GM19397 (cell line): ENCODE measurements at regions not wholly inside any gene's neighbourhood (a gene's known extent, or its start where the extent isn't known, plus 50 kb on each side); places are given as distances from the start of the nearest gene placed in this dataset.

Experiments
- ATAC-seq: cut with Tn5 transposase; IDR thresholded peaks from one replicate; pipeline ENCODE4 v1.9.1; 2021; ENCODE audit warnings: mild to moderate bottlenecking, moderate library complexity; ENCODE audit not compliant: unreplicated experiment

DNA sequence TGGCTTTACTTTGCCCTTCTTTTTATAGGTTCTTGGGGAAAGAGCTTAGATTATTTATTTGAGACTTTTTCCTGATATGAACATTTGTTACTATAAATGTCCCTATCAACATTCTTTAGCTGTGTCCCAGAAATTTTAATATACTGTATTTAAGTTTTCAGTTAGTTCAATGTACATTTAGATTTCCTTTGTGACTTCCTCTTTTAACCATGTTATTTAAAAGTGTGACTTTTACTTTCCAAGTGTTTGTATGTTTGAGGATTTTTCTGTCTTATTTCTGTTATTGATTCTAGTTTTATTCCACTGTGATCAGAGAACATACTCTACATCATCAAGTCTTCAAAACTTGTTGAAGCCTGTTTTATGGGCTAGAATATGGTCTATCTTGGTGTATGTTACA lies 72.7 kb upstream of the SPRY2 start:
- no peak for ATAC-seq

GRCh38 chr13:80408270-80408669 lies 67.3 kb upstream of the SPRY2 start:
- ATAC-seq = no peak

GRCh38 chr13:80400865-80401426 lies 60.0 kb upstream of the SPRY2 start:
- ATAC-seq = no peak

GRCh38 chr13:80400164-80400864 lies 59.4 kb upstream of the SPRY2 start:
- ATAC-seq = peak; percentile 18

DNA sequence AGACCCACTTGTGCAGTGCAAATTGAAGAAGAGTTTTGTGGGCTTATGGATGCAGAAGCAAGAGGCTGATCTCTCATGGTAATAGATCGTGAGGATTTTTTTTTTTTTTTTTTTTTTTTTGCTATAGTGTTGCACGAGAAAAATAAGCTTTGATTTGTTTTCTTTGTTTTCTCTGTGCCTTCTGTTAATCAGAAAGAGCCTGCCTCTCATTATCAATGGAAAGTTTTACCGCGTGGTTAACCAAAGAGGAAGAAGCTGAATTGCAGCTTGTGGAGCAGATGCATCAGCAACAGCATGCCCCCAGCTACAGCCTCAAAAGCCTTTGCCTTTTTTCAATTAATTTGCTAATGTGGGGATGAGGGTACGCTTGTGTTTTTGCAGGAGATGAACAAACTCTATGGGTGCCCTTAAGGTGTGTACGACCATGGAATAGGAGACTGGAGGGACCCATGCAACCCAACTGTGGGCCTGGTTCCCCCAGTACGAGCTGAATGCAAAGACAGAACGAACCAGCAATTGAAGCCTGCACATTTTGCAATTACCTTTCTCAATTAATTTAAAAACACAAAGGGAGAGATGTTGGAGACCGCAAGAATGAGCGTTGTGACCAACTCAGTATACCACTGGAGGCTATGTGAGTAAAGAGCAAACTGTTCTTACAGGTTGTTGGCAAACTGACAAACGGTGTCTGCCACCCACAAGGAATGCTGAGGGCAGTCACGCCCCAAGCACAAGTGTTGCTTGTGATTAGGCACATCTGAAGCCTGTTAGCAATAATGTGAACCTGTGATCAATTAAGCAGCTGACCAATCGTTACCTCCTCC lies 58.6 kb upstream of the SPRY2 start:
- ATAC-seq = peak; percentile 59
